H1 (cell line): ENCODE measurements at regions not wholly inside any gene's neighbourhood (a gene's known extent, or its start where the extent isn't known, plus 50 kb on each side); places are given as distances from the start of the nearest gene placed in this dataset.

Experiments
- GTF2F1 ChIP-seq: IDR thresholded peaks from 2 replicates; pipeline ENCODE4 v1.6.1; 2012; ENCODE audit warnings: low read depth, low read length, improper control_type of control experiment, borderline replicate concordance
- KDM1A ChIP-seq: fragments of 200-600, 300-600 bp; sonication (generic); IDR thresholded peaks from 2 replicates; pipeline ENCODE4 v1.7.1; 2016; ENCODE audit warnings: mild to moderate bottlenecking, low read length, borderline replicate concordance
- KDM4A ChIP-seq: IDR thresholded peaks from one replicate; pipeline ENCODE4 v1.7.1; 2012; ENCODE audit warnings: low read depth, mild to moderate bottlenecking, moderate library complexity, low read length, inconsistent platforms; ENCODE audit not compliant: severe bottlenecking
- RAD21 ChIP-seq, 2 experiments: IDR thresholded peaks in 1 of 2; conservative IDR thresholded peaks in 1 of 2; 2 replicates each; pipeline ENCODE4 v1.6.1; 2011; ENCODE audit warnings: low read depth in 2 of 2, low read length in 2 of 2, improper control_type of control experiment in 1 of 2, inconsistent platforms in 1 of 2, mild to moderate bottlenecking in 1 of 2, moderate library complexity in 1 of 2
- ZNF274 ChIP-seq: IDR thresholded peaks from 2 replicates; pipeline ENCODE4 v1.7.0; 2012; ENCODE audit warnings: low read length, borderline replicate concordance; ENCODE audit errors: extremely low read depth

DNA sequence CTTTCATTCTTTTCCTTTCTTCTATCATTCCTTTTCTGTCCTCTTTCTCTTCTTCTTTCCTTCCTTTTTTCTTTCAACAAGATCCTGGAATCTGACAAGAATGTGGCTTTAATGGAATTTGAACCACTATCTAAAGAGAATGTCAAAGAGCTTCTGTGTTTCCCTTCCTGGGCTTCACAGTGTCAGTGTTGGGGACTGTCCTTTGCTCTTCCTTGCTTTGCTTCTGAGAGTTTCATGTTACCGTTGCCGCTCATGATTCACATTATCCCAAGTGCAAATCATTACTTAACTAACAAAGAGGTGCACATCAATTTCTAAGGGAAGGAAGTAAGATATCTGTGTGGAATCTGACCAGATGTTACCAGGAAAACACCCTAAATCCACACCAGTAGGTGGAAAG lies 90.5 kb upstream of the DDIT4L start (continued):
- TF ChIP-seq KDM4A, result no peak
- no peak for TF ChIP-seq ZNF274
- TF ChIP-seq KDM1A, result no peak
- TF ChIP-seq GTF2F1, result no peak
- no peak for TF ChIP-seq RAD21 (IDR thresholded peaks at IDR 0.05 in 1 of 2, conservative IDR thresholded peaks at IDR 0.05 in 1 of 2; ENCODE audit: low read depth in 2 of 2, low read length in 2 of 2)
